Activated T-cell treated with anti-CD3 and anti-CD28 coated beads, Interleukin-2, amount 50 U/mL, for 48 hours (primary cell): ENCODE measurements at regions not wholly inside any gene's neighbourhood (a gene's known extent, or its start where the extent isn't known, plus 50 kb on each side); places are given as distances from the start of the nearest gene placed in this dataset.

Source experiments
- DNase-seq, 2 experiments: peaks; one replicate each; pipeline ENCODE4 v3.0.0-alpha.2; 2020

DNA sequence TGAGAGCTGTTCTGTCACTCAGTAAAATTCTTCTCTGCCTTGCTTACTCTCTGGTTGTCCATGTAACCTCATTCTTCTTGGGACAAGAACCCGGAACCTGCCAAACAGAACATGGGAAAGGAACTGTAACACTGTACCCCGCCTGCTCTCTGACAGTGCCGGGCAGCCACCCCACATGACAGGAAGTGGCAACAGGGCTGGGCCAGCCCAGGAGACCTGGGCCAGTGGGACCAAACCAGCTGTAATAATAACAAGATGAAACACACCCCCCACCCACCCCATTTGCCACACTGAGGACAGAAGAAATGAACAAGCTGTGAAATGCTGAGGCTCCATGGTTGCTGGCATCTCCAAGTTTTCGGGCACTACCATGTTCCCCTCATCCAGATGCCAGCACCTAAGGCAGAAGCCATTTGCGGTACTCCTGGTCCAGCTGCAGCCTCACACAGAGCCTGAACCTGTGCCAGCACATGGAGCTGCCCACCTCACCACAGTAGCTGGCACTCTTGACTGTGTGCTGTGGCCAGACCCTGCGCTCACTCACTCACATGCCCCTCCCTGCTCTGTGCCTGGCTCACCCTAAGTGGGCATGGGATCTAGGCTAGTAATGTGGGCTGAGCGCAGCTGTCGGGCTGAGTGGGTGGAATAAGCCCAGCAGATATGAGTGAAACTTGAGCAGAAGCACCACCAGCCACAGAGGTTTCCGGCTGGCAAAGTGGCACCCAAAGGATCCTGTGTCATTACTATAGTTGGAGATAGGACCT lies 126.2 kb upstream of the UGT8 start:
- no peak for DNase-seq

DNA sequence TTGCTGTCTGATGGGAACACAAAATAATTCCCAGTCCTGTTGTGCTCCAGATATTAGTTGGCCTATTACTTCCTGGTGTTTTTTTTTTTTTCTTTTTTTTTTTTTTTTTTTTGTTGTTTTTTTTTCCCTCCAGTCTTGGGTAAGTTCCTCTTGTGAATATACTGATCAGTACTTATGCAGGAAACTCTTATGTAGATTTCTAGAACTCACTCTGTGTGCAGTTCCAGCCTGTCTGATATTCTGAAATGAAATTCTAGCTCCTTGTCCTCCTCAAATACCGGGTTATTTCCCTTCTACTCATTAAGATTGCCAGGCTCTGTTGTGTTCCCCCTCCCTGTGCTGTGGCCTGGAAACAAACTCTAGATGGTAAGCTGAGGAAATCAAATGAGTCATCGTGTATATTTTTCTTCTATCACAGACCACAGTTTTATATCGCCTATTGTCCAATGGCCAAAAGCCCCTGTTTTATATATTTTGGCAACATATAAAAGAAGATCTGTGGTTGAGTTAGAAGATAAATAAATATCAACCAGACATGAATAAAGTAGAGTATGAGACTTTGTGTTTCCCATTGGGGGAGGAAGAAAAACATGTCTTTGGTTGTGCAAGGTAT lies 124.3 kb upstream of the UGT8 start:
- DNase-seq: no peak

DNA sequence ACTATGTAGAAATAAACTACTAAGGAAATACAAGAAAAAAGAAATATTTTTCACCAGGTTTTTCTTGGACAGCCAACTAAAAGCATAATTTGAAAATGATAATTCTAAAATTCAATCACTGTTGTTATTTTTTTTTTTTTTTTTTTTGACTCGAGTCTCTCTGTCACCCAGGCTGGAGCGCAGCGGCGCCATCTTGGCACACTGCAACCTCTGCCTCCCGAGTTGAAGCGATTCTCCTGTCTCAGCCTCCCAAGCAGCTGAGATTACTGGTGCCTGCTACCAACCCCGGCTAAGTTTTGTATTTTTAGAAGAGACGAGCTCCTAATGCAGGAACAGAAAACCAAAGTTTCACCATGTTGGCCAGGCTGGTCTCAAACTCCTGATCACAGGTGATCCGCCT lies 122.3 kb upstream of the UGT8 start:
- DNase-seq: no peak

DNA sequence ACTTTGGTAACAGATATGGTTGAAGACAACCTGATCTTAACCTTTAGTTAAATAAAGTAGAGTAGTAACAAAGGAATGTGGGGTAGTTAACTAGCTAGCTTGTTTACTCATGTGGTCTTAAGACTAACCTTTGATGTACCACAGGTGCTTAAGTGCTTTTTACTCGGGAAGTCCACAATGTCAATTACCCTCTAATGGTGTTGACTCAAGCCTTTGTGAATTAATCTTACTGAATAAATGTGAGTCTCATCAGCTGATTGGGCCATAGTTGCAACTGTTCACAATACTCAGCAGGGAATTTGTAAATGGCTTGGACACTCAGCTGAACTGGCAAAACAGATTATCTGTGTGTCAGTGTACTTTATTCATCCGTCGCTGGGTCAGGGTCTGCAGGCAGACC lies 119.0 kb upstream of the UGT8 start:
- no peak for DNase-seq

DNA sequence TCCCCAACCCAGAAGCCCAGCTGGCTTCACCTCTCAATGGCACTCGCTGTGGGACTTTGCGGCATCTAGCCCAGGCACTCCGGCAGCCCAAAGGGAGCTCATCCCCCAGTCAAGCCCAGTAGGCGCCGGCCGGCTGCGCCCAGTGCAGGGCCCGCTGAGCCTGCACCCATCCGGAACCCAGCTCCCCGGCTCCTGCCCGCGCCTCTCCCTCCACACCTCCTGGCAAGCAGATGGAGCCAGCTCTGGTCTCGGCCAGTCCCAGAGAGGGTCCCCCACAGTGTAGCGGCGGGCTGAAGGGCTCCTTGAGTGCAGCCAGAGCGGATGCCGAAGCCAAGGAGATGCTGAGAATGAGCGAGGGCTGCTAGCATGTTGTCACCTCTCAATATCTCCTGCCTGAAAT lies 116.8 kb upstream of the UGT8 start:
- DNase-seq: no peak

- no peak for DNase-seq
Measured at GRCh38 chr4:114487101-114487500, 111.5 kb upstream of the UGT8 start.

DNA sequence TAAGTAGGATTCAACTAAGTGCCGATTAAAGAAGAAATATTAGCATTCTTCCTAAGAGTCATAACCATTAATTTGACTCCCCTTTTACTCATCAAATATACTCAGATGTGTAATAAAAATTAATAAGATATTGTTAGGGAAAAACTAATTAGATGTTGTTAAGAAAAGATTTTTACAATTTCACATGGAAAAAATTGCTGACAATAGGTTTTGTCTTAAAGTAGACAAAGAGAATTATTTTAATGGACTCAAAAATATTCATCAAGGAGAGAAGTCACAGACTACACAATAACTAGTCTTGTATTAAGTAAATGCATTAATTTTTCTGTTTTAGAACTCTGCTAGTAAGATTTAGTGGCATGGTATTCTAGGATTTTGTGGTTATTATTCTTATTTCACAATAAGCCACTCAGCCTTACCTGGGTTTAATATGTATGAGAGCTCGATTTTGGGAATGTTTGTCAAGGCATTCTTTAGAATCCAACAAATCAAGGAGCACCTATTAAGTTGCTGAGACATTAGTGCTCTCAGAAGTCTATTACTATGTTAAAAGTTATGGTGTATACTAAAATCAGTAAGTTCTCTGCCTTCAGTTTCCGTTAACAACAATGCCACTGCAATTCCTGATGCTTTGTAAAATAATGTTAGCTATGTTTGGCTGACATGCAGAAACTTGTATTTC lies 110.2 kb upstream of the UGT8 start:
- DNase-seq: no peak

DNA sequence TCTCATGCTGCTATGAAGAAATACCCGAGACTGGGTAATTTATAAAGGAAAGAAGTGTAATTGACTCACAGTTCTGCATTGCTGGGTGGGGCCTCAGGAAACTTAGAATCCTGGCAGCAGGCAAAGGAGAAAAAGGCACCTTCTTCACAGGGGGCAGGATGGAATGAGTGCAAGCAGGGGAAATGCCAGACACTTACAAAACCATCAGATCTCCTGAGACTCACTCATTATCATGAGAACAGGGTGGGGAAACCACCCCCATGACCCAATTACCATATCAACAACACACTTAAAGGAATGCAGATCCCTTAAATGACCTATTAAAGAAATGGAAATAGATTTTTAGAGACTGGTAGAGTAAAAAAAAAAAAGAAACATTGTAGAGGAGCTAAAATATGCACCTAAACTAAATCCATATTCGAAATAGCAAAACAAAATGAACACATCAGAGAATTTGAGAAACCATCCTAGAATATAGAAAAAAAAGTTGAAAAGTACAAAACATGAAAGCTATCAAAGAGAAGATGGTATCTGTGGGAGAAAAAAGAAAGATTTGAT lies 104.3 kb upstream of the UGT8 start:
- DNase-seq: no peak

- DNase-seq: no peak
Measured at GRCh38 chr4:114495471-114495928, 103.1 kb upstream of the UGT8 start.

DNA sequence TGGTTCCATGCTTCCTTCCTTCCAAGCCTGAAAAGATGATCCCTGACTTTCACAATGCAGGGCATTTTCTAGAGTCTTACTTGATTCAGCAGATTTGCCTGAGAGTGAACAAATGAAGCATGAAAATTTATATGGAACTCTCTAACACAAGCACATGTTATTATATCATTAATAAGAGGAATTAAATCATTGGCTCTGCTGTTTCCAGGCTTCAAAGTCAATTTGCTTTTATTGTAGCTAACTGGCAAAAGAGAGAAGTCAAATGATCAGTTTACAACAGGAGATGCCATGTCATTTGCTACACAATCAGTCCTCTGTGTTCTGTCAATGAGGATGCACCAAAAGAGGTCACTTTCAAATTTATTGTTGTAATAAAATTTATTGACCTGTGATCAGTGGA lies 101.5 kb upstream of the UGT8 start:
- DNase-seq: no peak

DNA sequence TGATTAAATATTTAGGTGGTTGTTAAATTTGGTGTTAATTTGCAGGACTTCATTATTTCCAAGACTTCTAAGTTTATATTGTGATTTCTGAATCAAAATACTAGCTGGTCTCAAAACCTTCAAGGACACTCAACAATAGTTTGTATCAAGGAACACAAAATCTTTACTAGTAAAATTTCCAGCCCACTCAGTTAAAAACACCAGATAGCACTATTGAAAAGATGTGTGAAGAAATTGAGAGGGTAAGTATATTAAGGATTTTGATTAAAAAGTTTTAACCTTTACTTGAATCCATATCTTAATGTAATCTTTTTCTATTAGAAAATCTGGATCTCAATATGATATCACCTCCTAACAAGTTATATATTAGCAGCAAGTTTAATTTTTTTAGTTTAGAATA lies 89.3 kb upstream of the UGT8 start:
- no peak for DNase-seq

- no peak for DNase-seq
Measured at GRCh38 chr4:114512595-114513295, 85.9 kb upstream of the UGT8 start.

- no peak for DNase-seq
Measured at GRCh38 chr4:114519368-114519767, 79.2 kb upstream of the UGT8 start.

DNA sequence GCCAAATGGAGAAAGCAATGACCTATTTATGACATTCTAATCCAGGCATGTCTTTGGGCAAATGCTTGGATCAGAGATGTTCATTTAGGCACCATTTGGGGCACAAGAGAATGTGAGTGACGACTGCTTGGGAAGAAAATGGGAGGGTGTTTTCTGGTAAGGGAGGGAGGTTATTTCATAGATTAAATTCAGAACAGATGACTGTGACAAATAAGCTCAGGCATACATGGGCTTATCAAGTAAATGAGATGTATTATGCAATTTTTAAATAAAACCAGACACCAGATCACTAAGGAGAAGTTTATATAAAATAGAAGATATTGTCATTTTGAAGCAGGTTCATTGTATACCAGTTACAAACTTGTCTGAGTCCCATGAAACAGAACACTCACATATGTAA lies 71.4 kb upstream of the UGT8 start:
- DNase-seq: no peak

- DNase-seq: no peak
Measured at GRCh38 chr4:114527637-114528036, 71.0 kb upstream of the UGT8 start.

DNA sequence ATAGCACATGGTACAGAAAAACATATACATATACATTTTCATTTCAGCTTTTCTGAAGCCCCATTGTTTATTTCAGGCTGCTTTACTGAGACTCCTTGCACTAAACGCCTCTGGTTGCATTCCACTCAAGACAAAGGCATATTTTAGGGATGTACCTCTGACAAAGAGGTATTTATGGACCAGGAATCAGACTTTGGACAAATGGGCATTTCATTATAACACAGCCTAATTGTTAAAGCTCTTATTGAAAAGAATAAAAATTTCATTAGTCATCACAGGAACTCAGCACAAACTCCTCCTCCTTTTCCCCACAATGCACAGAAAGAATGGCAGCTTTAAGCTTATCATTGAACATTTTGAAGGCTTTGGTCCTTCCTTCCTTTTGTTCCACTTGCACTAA lies 62.9 kb upstream of the UGT8 start:
- no peak for DNase-seq

DNA sequence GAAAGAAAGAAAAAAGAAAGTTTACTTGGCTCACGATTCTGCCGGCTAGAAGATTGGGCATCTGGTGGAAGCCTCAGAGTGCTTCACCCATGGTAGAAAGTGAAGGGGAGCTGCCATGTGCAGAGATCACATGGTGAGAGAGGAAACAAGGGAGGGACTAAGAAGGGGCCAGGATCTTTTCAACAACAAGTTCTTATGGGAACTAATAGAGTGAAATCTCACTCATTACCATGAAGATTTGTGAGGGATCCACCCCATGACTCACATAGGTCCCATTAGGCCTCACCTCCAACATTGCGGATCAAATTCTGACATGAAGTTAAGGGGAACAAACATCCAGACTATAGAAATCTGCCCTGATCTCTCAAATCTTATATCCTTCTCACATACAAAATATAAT lies 61.3 kb upstream of the UGT8 start:
- DNase-seq: no peak

DNA sequence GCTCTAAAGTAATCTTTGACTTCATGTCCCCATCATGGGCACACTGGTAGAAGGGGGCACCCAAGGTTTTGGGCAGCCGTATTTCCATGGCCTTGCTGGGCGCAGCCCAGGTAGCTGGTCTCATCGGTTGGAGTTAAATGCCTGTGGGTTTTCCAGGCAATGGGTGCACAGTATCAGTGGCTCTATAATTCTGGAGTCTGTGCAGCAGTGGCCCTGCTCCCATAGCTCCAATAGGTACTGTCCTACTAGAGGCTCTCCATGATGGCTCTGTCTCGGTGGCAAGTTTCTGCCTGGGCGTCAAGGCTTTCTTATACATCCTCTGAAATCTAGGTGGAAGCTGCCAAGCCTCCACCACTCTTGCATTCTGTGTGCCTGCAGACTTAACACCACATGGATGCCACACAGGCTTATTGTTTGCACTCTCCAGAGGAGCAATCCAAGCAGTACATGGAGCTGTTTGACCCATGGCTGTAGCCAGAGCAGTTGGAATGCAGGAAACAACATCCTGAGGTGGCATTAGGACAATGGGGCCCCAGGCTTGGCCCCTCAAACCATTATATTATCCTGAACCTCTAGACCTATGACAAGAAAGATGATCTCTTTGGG lies 60.5 kb upstream of the UGT8 start:
- no peak for DNase-seq

GRCh38 chr4:114539985-114540384 lies 58.6 kb upstream of the UGT8 start:
- no peak for DNase-seq

DNA sequence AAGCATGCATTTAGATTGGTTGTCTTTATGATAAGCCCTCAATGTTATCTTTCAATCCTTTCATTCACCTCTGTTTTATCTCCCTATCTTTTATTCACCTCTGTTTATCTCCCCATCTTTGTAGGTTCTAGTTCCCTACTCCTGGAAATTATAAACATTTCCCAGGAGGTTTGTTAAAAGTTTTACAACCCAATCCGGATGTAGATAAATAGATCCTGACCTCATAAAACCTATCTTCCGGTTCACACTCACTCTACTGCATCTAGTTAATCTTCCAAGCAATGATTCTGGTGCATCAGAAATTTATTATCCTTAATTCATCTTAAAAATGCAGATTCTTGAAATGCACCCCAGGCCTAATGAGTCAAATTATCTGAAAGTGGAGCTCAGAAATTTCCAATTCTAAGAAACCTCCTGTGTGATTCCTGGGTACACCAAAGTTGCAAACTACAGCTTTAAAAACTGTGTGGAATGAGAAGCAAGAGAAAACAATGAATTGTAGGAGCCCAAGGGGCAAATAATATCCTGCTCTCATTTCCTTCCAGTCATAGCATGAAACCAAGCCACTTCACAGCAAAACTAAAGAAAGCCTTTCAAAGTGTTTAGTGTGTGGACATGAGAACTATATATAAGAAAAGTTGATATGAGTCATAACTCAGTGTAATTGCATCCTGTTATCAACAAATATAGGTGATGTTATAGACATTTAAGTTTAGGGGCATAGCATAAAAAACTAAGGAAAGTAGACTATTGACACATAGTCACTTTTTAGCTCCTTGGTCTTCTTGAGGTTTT lies 51.1 kb upstream of the UGT8 start:
- DNase-seq: no peak
